PC-3 (cell line): ENCODE measurements at regions not wholly inside any gene's neighbourhood (a gene's known extent, or its start where the extent isn't known, plus 50 kb on each side); places are given as distances from the start of the nearest gene placed in this dataset.

Experiments used
- ATAC-seq: fragments of 200-7000 bp; cut with Tn5 transposase; 2 replicates; pipeline ENCODE4 v1.9.1; 2020; ENCODE audit warnings: mild to moderate bottlenecking, moderate library complexity
- BruUV-seq: library from RNA; stranded (reverse); fragments of 400-500 nt; replicated peaks from 2 replicates; lab custom pipeline; 2021; lab: Mats Ljungman, UMichigan
- CTCF ChIA-PET: fragments of 300-600 bp; sonication (Branson Sonifier 250); formaldehyde crosslinking; loops from one replicate; lab custom pipeline; 2022; ENCODE audit warnings: antibody characterized with exemption; lab: Charles Lee
- POLR2A ChIA-PET: fragments of 300-600 bp; sonication (Branson Sonifier 250); formaldehyde crosslinking; loops from one replicate; lab custom pipeline; 2022; ENCODE audit warnings: antibody characterized with exemption; ENCODE audit not compliant: unreplicated experiment; lab: Charles Lee
- DNase-seq: peaks from one replicate; pipeline ENCODE4 v3.0.0-alpha.2; 2015
- H2AFZ ChIP-seq: fragments of 300-600 bp; sonication (generic); 2 replicates; pipeline ENCODE4 v1.6.0; 2016; ENCODE audit warnings: antibody characterized with exemption, low read length
- H3F3A ChIP-seq: fragments of 300-600 bp; sonication (generic); one replicate; pipeline ENCODE4 v1.6.0; 2017; ENCODE audit warnings: antibody characterized with exemption, low read length, control low read depth, mild to moderate bottlenecking; ENCODE audit not compliant: unreplicated experiment
- H3K27ac ChIP-seq: fragments of 300-600 bp; sonication (generic); 2 replicates; pipeline ENCODE4 v1.5.1; 2016; ENCODE audit warnings: mild to moderate bottlenecking, low read length
- H3K27me3 ChIP-seq: fragments of 300-600 bp; sonication (generic); 2 replicates; pipeline ENCODE4 v1.6.1; 2016; ENCODE audit warnings: low read length, mixed read lengths
- H3K36me3 ChIP-seq: fragments of 300-600 bp; sonication (generic); 2 replicates; pipeline ENCODE4 v1.6.1; 2016; ENCODE audit warnings: low read depth, mixed run types, low read length, mixed read lengths
- H3K4me1 ChIP-seq: fragments of 300-600 bp; sonication (generic); 2 replicates; pipeline ENCODE4 v1.5.1; 2016; ENCODE audit warnings: low read length; ENCODE audit not compliant: insufficient read depth
- H3K4me2 ChIP-seq: fragments of 300-600 bp; sonication (generic); 2 replicates; pipeline ENCODE4 v1.6.0; 2016; ENCODE audit warnings: low read length
- H3K4me3 ChIP-seq: fragments of 300-600 bp; sonication (generic); 2 replicates; pipeline ENCODE4 v1.5.1; 2016; ENCODE audit warnings: mild to moderate bottlenecking, low read length, mixed read lengths
- H3K79me2 ChIP-seq: fragments of 300-600 bp; sonication (generic); 2 replicates; pipeline ENCODE4 v1.6.1; 2017; ENCODE audit warnings: low read length, mixed read lengths
- H3K9ac ChIP-seq: fragments of 300-600 bp; sonication (generic); 2 replicates; pipeline ENCODE4 v1.6.0; 2016; ENCODE audit warnings: mild to moderate bottlenecking, low read length
- H3K9me2 ChIP-seq: fragments of 300-600 bp; sonication (generic); replicated peaks from 2 replicates; pipeline ENCODE4 v1.6.1; 2016; ENCODE audit warnings: mixed run types, low read length, mixed read lengths
- H3K9me3 ChIP-seq: fragments of 300-600 bp; sonication (generic); 2 replicates; pipeline ENCODE4 v1.6.1; 2016; ENCODE audit warnings: low read length, mixed read lengths
- H4K20me1 ChIP-seq: fragments of 300-600 bp; sonication (generic); 2 replicates; pipeline ENCODE4 v1.6.1; 2016; ENCODE audit warnings: low read length, mixed read lengths
- CTCF ChIP-seq: fragments of 300-600 bp; sonication (generic); conservative IDR thresholded peaks from 2 replicates; pipeline ENCODE4 v1.5.1; 2017; ENCODE audit warnings: antibody characterized with exemption, low read depth, mild to moderate bottlenecking, low read length
- EZH2 ChIP-seq: fragments of 300-600 bp; sonication (generic); IDR thresholded peaks from one replicate; pipeline ENCODE4 v1.6.1; 2017; ENCODE audit warnings: antibody characterized with exemption, mild to moderate bottlenecking, low read length; ENCODE audit not compliant: unreplicated experiment
- EZH2phosphoT487 ChIP-seq: fragments of 300-600 bp; sonication (generic); IDR thresholded peaks from 2 replicates; pipeline ENCODE4 v1.6.1; 2018; ENCODE audit warnings: mild to moderate bottlenecking, antibody characterized with exemption, low read length, borderline replicate concordance
- intact Hi-C: fragments of 100-400 bp; cut with micrococcal nuclease; formaldehyde crosslinking; loops from 2 replicates; pipeline ENCODE4 v1.9.0; 2023

GRCh38 chr12:23421556-23421955 lies 527.9 kb downstream of the SOX5 start:
- Histone ChIP-seq H3K27me3 (no peaks in the 10 kb centered on the region), H3K27ac (no peak overlapping the region), H3F3A (no peaks in the 10 kb centered on the region), H3K4me2 (no peak overlapping the region), H3K79me2 (no peaks in the 10 kb centered on the region), H2AFZ (no peak overlapping the region), H3K4me1 (no peaks in the 10 kb centered on the region), H3K36me3 (no peaks in the 10 kb centered on the region), H3K9me3 (no peaks in the 10 kb centered on the region), H3K9ac (no peak overlapping the region), H3K4me3 (no peak overlapping the region), H3K9me2 (no peaks in the 10 kb centered on the region), H4K20me1 (no peaks in the 10 kb centered on the region)
- ATAC-seq (no peak), DNase-seq (no peak)
- no TSS peak for BruUV-seq
- no peak for TF ChIP-seq EZH2
- TF ChIP-seq CTCF, result no peak
- TF ChIP-seq EZH2phosphoT487, result no peak
- intact Hi-C loops, result no loop called here
- CTCF ChIA-PET, result no interaction called here
- POLR2A ChIA-PET, result no interaction called here

- POLR2A ChIA-PET, result no interaction called here
- DNase-seq, result no peak
Measured at GRCh38 chr12:23423097-23423687, 526.3 kb downstream of the SOX5 start.

More at GRCh38 chr12:23423097-23423687, 526.3 kb downstream of the SOX5 start:
- no peak for ATAC-seq
- no peaks in the 10 kb centered on the region for H3K36me3 ChIP-seq
- no peaks in the 10 kb centered on the region for H3K9me2 ChIP-seq
- no peaks in the 10 kb centered on the region for H3F3A ChIP-seq
- H3K9ac ChIP-seq, result no peak overlapping the region
- no peak overlapping the region for H2AFZ ChIP-seq
- H3K9me3 ChIP-seq, result no peaks in the 10 kb centered on the region
- no peaks in the 10 kb centered on the region for H3K27me3 ChIP-seq
- no peak overlapping the region for H3K4me2 ChIP-seq
- H3K79me2 ChIP-seq, result no peaks in the 10 kb centered on the region
- H3K4me1 ChIP-seq, result no peaks in the 10 kb centered on the region
- TF ChIP-seq EZH2phosphoT487 (no peak), EZH2 (no peak), CTCF (no peak)
- no peak overlapping the region for H3K4me3 ChIP-seq
- no TSS peak for BruUV-seq
- intact Hi-C loops, result no loop called here
- no peaks in the 10 kb centered on the region for H4K20me1 ChIP-seq
- no peak overlapping the region for H3K27ac ChIP-seq
- CTCF ChIA-PET, result no interaction called here
